ENCODE measurements at regions not wholly inside any gene's neighbourhood (a gene's known extent, or its start where the extent isn't known, plus 50 kb on each side); places are given as distances from the start of the nearest gene placed in this dataset.
"Not testable (repeated sequence)": the region's sequence is repeated elsewhere in the genome, so short reads cannot be mapped to it uniquely, and the experiment has no call there.

DNA sequence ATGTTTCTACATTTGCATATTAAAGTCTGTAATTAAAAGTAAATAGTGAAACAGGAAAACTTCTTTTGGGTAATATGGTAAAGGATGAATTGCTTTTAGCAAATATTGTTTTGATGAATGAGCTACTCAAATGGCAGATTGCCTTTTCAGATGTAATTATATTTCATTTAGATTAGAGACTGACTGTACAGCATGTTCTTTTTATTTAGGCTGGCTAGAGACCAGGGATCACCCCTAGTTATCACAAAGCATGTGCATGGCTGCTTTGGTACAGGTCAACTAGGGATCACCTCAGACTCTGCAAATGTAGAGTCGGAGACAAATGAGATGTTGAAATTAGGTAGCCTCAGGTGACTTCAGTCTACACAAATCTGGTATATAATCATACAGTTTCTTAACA, 214.9 kb upstream of the SEMA6A start:
- in situ Hi-C loops (cut with MboI; ENCODE audit: low sequenced_read_pairs) = no loop called here

DNA sequence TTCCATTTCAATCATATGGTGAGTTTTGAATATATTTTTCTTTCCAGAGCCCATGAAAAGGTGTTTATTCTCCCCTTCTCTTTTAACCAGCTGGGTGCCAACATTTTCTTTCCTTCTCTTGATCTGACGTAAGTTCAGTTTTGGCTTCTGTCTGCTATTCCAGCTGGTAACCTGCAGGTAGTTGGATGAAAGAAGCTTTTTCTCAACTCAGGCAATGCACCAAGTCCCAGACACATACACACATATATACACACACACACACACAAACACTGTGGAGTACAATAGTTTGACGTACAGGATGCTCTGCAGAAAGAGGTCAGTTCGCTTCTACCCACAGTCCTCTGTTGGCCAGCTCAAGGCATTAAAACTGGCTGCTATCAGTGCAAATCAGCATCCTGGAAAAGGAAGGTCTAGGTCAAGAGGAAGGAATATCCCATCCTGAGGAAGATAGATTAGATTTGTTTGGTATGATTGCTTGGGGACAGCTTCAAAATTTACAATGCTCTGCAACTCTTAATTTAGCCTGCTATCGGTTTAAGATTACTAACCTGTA, 214.3 kb upstream of the SEMA6A start:
- in situ Hi-C loops (cut with MboI; ENCODE audit: low sequenced_read_pairs) = no loop called here

DNA sequence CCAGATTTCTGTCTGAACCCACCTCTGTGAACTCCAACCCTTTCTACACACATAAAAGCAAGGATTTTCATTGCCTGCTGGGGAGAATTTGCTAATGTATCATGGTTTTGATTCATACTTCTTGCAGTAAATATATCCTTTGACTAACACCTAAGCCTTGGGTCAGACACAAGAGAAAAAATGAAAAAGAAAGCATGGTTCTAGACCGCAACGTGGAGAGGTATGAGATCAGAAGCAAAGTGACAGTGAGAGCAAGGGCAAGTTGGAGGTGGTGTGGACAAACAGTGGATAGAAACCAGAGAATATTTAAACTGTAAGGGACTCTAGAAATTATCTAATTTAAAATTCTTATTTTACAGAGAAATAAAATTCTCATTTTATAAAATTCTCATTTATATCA, 212.9 kb upstream of the SEMA6A start:
- in situ Hi-C loops (cut with MboI; ENCODE audit: low sequenced_read_pairs) = no loop called here

DNA sequence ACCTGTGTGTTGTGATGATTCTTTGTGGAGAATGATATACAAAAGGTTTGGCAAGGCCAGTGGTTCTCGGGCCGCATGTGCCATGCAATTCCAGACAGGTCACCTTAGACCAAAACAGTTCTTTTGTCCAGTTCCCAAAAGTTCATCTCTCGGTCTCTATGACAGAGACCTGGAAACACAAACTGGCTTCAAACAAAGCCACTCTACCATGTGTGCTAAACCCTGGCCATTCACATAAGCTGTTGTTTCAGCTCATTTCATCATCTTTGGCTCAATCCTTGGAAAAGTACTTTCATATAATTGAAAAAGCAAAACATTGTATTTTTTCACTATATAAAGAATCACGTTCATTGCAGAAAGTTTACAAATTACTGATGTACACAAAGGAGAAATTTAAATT, 210.5 kb upstream of the SEMA6A start:
- in situ Hi-C loops (cut with MboI; ENCODE audit: low sequenced_read_pairs) = no loop called here

DNA sequence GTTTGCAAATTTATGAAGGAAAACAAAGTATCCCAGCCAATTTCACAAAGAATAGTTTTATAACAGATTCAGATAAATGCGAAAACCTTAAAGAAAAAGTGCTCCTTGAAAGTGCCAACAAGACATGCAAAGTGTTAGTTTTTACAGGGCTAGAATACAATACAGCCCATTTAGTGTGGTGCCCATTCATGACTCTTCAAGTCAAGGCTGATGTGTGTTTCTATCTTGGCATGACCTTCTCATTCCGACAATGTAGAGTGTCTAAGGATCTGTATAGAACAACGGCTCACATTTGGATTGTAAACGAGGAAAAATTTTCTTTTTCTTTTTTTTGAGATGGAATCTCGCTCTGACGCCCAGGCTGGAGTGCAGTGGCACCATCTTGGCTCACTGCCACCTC, 205.2 kb upstream of the SEMA6A start:
- in situ Hi-C loops (cut with MboI; ENCODE audit: low sequenced_read_pairs) = no loop called here

DNA sequence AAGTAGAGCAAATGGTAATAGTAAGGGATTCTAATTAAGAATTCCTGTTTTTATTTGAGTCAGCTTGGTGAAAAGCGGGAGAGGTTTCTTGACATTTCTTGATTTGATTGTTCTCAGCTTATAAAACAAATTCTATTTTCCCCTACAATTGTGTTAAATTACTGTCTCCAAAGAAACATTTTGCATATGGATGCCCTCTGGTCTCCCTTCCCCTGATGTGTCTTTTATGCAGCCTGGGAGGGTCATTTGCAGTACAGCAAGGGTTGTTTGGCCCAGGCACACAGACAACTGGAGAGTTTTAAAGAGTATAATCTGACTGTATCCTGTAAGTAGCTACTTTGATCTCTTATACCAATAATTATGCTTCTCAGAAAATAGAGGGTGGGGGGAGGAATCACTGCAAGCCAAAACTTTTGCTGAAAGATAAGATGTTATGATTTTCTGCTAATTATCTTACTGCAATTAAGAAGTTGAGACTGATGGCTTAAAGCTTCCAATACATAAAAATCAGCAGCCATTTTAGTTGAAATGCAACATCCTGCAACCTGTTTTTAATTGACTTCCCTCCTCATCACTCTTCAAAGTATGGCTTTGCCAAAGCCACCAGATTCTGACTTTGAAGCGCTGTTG, 204.1 kb upstream of the SEMA6A start:
- in situ Hi-C loops (cut with MboI; ENCODE audit: low sequenced_read_pairs) = no loop called here

DNA sequence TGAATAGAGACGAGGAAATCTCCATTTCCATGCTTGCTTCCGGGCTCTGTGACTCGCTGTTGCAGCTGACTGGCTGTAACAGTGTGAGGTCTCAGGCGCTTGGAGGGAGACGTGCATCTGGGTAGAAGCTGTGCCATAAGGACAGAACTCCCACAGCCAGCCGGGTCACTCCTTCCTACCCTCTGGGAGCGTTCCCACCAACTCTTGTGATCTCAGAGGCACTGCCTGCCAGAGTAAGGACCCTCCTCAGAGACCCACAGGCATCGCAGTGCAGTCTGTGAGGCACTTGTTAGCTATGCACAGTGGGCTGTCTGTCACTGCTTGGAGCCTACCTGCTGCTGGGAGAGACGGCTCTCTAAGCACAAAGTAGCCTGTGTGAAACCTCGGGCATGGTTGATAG, 203.4 kb upstream of the SEMA6A start:
- in situ Hi-C loops (cut with MboI; ENCODE audit: low sequenced_read_pairs) = no loop called here

DNA sequence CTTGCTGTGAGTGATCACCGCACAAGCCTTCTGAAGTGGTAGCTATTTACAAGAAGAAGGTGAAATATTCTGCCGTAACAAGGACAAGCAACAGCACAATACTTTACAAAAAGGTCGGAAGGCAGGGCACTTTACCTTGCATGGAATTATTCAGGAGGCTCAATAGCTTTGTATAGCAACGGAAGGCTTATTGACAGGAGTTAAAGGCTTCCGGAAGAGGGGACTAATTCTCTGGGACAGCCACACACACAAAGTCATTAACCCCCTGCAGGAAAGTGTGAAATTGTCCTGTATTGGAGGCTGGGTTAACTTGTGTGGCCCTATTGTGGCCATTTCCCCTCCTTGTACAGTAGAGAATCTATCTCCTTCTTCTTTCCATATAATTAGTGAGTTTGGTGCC, 199.3 kb upstream of the SEMA6A start:
- in situ Hi-C loops (cut with MboI; ENCODE audit: low sequenced_read_pairs) = no loop called here

DNA sequence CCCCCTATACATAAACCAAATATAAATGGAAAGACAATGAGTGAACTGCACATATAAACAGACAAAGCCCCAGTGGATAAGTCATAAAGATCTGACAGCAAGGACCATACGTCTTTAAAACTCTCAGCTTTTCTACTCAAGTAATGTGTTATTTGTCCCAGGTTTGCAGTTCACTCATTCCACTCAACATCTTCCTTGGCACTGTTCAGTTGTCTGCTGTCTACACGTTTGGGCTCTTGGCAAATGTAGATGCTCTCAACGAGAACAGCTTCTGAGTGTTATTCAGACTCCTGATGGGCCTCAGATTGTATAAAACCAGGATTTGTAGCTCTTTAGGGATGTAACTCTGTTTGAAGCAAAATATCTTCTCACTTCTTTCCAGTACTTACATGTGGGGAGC, 198.2 kb upstream of the SEMA6A start:
- in situ Hi-C loops (cut with MboI; ENCODE audit: low sequenced_read_pairs) = no loop called here

DNA sequence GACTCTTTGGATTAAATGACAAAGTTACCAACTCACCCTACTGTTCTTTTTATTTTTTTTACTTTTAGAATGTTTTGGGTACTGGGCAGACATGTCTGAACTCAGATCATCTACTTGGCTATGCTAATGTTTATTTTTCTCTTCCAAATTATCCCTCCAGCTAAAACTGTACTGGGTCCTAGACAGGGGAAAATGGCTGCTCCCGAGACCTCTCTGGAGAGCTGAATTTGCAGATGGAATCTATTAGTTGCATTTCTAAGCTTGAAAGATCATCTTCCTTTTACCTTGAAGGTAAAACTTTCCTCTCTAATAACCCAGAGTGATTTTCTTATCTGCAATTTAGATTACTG, 197.5 kb upstream of the SEMA6A start:
- in situ Hi-C loops (cut with MboI; ENCODE audit: low sequenced_read_pairs) = no loop called here

DNA sequence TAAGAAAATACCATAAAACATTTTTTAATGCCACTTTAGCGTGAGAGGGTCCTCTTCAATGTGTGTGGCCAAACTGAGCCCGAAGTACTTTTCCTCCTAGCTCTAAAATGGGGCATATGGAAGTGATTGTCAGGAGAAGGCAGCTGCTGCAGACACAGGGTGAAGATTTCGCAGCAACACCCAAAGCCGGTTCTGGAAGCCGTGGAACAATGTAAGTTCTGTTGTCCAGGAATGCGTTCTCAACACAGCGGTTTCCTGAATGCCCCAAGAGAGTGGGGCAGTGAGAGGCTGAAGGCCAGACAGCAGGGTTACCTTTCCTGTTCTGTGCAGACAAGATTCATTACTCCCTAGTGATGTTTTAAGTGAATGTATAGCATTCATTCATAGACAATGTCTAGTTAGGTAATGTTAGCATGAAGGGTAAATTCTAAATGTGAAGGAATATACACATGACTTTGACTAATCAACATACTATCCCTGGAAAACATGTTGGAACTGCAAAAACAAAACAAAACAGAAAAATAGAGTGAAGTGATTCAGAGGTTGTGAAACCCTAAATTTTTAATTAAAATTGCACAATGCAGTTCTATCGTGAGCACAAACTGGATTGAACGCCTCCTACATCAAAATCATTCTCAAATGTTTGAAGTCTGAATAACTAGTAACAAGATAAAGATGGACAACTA, 197.0 kb upstream of the SEMA6A start:
- in situ Hi-C loops (cut with MboI; ENCODE audit: low sequenced_read_pairs) = no loop called here

DNA sequence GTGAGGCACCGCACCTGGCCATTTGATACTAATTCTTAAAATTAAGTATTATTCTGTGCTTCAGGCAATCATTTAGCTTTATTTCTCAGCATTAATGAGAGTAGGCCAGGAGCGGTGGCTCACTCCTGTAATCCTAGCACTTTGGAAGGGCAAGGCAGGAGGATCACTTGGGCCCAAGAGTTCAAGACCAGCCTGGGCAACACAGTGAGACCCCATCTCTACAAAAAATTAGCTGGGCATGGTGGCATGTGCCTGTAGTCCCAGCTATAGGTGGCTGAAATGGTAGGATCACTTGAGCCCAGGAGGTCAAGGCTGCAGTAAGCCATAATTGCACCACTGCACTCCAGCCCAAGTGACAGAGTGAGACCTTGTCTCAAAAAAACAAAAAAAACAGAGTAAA, 195.3 kb upstream of the SEMA6A start:
- in situ Hi-C loops (cut with MboI; ENCODE audit: low sequenced_read_pairs) = not testable (repeated sequence)

DNA sequence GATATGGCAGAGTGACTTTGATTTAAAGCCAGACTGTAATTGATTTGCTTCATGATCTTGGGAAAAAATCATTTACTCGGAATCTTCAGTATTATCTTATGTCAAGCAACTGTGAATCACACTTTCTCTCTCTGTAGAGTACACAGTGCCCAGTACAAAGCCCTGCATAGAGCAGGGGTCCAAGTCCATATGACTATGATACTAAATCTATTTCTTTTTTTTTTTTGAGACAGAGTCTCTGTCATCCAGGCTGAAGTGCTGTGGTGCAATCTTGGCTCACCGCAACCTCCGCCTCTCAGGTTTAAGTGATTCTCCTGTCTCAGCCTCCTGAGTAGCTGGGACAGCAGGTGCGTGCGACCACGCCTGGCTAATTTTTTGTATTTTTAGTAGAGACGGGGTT, 194.8 kb upstream of the SEMA6A start:
- in situ Hi-C loops (cut with MboI; ENCODE audit: low sequenced_read_pairs) = no loop called here

DNA sequence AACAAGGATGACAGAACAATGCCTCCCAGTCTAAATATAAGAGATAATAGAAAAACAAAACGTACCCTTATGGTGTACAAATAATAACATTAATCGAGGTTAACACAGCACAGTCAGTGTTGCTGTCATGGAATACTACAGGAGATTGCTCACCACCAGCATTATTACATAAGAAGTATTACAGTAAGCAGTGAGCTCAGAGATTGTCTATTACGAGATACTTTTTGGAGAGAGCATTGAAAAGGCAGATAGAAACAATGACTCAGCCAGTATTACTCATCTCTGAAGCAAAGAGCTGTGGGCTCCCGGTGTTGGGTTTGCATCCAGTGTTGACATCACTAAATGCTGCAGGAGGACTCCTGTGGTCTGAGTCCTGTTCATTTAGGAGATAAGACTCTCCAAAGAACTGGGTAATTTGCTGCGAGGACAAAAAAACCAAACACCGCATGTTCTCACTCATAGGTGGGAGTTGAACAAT, 191.9 kb upstream of the SEMA6A start:
- in situ Hi-C loops (cut with MboI; ENCODE audit: low sequenced_read_pairs) = no loop called here

DNA sequence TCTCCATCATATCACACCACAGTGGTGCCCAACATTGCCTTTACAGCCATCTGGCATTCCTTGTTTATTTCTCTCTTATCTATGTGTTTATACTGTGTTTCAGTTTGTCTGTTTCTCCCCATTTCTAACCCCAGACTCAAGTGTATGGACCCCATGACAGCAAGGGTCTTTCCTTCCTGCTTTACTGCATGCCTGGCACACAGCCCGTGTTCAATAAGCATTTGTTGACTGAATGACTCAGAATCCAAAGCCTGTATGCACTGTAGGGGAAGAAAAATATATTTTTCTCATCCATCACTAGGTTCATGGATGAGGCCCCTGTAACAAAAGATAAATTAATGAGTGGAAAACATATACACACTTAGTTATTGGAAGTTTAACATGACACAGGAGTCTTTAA, 190.8 kb upstream of the SEMA6A start:
- in situ Hi-C loops (cut with MboI; ENCODE audit: low sequenced_read_pairs) = no loop called here

DNA sequence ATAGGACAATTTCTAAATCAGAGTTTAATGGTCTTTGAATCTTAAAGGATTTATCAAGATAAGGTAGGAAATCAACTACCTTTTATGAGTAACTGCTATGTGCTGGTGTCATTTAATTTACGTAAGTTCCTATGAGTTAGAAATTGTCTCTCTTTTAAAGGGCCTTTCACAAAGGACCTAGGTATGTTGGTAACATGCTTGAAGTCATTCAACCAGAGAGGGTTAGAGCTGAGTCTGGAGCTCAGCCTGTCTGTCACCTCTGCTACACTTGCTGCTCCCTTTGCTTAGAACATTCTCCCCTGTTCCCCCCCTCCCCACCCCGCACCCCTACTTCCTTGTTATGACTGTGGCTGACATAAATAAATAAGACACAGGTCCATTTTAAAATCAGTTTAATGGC, 190.3 kb upstream of the SEMA6A start:
- in situ Hi-C loops (cut with MboI; ENCODE audit: low sequenced_read_pairs) = no loop called here

DNA sequence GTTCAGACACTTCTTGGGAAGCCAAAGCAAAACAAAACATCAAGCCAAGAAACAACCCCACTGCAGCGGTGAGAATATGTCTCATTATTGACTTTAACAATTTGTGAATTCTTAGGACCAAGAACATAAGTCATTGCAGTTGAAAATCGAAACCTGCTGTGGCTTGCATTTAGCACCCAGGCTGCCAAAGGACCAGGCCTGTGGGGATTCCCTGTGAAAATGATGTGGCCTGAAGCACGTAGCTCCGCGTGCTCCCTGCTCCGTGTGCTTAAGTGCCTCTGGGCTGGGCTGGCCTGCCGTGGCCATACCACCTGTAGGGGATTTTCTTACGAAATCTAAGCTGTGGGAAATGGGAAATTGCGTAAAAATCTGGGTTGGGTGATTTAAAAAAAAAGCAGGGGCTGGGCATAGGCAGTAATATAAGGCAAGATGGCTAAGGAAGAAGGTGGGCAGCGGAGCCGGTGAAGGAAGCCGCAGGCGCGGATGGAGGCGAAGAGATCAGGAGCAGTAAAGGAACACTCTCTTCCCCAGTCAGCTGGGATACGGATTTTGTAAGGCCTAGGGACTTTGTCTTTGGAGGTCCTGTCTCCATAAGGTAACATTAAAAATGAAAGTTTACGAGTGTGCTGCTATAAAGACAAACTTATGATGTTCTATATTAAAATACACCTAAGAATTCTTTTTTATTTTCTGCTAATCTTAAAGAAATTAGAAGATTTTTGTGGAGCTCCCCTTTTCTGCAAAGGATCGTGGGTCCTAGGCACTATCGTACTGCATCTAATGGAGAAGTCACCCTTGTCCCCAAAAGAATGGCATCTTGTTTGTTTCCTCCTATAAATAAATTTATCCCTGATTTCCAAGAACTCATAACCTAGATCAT, 189.6 kb upstream of the SEMA6A start:
- in situ Hi-C loops (cut with MboI; ENCODE audit: low sequenced_read_pairs) = no loop called here

DNA sequence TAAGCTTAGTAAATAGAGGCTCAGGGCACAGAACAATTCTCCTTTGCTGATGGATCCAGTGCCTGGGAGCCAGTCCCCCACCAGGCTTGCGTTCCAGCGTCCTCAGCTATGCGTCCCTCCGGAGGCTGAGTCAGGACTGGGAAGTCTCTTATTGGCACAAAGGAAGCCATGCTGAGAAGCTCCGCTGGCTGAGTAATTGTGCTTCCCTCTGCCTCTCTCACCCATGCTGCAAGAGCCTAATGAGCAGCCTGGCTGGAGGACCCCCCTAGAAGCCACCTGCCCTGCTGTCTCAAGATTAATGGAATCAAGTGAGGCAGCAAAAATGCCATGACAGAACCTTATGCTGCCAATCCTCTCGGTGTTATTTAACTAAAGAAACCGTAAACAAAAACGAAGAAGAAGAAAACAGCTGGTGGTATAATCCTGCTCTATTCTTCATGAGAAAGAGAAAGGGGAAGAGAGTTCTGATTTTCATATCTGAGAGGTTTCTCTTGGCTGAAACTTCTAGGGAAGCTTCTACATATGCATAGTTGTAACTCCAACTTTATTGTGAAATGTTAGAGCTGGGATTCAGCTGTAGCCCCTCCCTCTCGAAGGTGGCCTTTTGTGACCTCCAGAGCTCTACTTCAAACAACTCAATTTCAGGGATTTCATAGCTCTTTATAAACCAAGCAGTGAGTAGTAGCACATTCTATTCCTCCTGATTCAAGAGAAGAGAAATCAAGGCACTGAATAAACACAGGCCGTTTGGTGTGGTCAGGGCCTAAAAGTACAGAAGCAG, 185.4 kb upstream of the SEMA6A start:
- in situ Hi-C loops (cut with MboI; ENCODE audit: low sequenced_read_pairs) = no loop called here

DNA sequence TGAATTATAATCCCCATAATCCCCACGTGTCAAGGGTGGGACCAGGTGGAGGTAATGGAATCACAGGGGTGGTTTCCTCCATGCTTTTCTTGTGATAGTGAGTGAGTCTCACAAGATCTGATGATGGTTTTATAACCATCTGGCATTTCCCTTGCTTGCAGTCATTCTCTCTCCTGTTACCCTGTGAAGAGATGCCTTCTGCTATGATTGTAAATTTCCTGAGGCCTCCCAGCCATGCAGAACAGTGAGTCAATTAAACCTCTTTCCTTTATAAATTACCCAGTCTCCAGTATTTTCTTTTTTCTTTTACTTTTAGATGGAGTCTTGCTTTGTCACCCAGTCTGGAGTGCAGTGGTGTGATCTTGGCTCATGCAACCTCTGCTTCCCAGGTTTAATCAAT, 182.7 kb upstream of the SEMA6A start:
- in situ Hi-C loops (cut with MboI; ENCODE audit: low sequenced_read_pairs) = no loop called here

DNA sequence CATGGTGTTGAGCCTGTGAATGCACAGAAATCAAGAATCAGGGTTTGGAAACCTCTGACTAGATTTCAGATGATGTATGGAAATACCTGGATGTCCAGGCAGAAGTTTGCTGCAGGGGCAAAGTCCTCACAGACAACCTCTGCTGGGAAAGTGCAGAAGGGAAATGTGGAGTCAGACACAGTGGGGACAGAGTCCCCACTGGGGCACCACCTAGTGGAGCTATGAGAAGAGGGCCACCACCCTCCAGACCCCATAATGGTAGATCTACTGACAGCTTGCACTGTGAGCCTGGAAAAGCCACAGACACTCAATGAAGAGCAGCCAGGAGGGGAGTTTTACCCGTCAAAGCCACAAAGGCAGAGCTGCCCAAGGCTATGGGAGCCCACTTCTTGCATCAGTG, 181.9 kb upstream of the SEMA6A start:
- in situ Hi-C loops (cut with MboI; ENCODE audit: low sequenced_read_pairs) = no loop called here

DNA sequence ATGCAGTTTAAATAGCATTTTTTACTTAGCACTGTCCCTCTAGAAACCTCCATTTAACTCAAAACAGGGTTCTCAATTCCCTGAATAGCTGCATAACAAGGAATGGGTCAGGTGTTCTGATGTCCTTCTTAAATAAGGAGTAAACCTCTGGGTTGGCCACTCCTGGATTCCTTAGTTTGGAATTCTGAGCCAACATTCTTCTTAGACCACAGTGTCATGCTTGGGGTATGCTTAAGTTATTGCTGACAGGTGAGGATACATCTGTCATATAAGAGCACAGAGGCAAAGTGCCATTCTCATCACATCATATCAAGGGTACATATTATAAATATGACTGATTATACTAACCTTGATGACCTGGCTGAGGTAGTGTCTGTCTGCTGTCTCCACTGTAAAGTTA, 179.9 kb upstream of the SEMA6A start:
- in situ Hi-C loops (cut with MboI; ENCODE audit: low sequenced_read_pairs) = no loop called here

Data from HL-60/S4 (cell line).